ENCODE measurements at regions not wholly inside any gene's neighbourhood (a gene's known extent, or its start where the extent isn't known, plus 50 kb on each side); places are given as distances from the start of the nearest gene placed in this dataset.

DNA sequence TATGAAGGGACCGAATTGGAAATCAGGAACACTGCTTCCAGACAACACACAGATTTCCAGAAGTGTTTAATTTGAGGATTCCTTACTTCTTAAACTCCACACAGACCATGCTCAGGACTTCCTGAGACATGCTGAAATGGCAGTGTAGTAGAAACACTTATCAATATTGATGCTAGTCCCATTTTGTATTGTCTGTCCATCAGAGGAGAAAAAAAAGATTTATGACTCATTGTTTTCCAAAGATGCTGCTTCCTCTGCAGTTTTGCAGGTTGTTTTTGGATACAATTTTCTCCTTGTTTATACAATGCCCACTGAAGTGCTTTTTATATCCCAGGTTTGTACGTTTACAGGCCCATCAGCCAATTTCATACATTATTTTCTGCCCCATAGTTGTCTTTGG lies 68.3 kb upstream of the TANC2 start:
- peaks cover under 1% of the 10 kb centered on the region for H3F3A ChIP-seq (ENCODE audit: low read length, unreplicated experiment)
- no TSS peak for BruUV-seq (replicated peaks)
- no peaks in the 10 kb centered on the region for H4K20me1 ChIP-seq (ENCODE audit: low read length)
- no peak overlapping the region for H3K9ac ChIP-seq (ENCODE audit: low read length)
- no peak for TF ChIP-seq EZH2phosphoT487 (IDR thresholded peaks at IDR 0.05; ENCODE audit: borderline replicate concordance, low read length)
- TF ChIP-seq, protein P1, sequence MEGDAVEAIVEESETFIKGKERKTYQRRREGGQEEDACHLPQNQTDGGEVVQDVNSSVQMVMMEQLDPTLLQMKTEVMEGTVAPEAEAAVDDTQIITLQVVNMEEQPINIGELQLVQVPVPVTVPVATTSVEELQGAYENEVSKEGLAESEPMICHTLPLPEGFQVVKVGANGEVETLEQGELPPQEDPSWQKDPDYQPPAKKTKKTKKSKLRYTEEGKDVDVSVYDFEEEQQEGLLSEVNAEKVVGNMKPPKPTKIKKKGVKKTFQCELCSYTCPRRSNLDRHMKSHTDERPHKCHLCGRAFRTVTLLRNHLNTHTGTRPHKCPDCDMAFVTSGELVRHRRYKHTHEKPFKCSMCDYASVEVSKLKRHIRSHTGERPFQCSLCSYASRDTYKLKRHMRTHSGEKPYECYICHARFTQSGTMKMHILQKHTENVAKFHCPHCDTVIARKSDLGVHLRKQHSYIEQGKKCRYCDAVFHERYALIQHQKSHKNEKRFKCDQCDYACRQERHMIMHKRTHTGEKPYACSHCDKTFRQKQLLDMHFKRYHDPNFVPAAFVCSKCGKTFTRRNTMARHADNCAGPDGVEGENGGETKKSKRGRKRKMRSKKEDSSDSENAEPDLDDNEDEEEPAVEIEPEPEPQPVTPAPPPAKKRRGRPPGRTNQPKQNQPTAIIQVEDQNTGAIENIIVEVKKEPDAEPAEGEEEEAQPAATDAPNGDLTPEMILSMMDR (conservative IDR thresholded peaks at IDR 0.05; ENCODE audit: low read depth, low read length) = no peak
- H3K4me3 ChIP-seq (ENCODE audit: low read length) = no peak overlapping the region
- no peak overlapping the region for H3K27ac ChIP-seq (ENCODE audit: low read length)
- DNase-seq = no peak
- H3K36me3 ChIP-seq (ENCODE audit: low read depth, low read length) = no peaks in the 10 kb centered on the region
- intact Hi-C loops (cut with micrococcal nuclease) = no loop called here
- H3K79me2 ChIP-seq (ENCODE audit: low read length) = no peaks in the 10 kb centered on the region
- no peak for ATAC-seq
- CTCF ChIA-PET = no interaction called here
- no peak overlapping the region for H3K4me2 ChIP-seq (ENCODE audit: low read length)
- H2AFZ ChIP-seq (ENCODE audit: low read length) = no peak overlapping the region
- no peaks in the 10 kb centered on the region for H3K9me3 ChIP-seq (ENCODE audit: low read length)
- H3K9me2 ChIP-seq (replicated peaks; ENCODE audit: low read length) = no peaks in the 10 kb centered on the region
- H3K27me3 ChIP-seq (ENCODE audit: low read length) = no peaks in the 10 kb centered on the region
- POLR2A ChIA-PET (ENCODE audit: unreplicated experiment) = no interaction called here
- peaks cover 23% of the 10 kb centered on the region for H3K4me1 ChIP-seq (ENCODE audit: insufficient read depth, low read length)

DNA sequence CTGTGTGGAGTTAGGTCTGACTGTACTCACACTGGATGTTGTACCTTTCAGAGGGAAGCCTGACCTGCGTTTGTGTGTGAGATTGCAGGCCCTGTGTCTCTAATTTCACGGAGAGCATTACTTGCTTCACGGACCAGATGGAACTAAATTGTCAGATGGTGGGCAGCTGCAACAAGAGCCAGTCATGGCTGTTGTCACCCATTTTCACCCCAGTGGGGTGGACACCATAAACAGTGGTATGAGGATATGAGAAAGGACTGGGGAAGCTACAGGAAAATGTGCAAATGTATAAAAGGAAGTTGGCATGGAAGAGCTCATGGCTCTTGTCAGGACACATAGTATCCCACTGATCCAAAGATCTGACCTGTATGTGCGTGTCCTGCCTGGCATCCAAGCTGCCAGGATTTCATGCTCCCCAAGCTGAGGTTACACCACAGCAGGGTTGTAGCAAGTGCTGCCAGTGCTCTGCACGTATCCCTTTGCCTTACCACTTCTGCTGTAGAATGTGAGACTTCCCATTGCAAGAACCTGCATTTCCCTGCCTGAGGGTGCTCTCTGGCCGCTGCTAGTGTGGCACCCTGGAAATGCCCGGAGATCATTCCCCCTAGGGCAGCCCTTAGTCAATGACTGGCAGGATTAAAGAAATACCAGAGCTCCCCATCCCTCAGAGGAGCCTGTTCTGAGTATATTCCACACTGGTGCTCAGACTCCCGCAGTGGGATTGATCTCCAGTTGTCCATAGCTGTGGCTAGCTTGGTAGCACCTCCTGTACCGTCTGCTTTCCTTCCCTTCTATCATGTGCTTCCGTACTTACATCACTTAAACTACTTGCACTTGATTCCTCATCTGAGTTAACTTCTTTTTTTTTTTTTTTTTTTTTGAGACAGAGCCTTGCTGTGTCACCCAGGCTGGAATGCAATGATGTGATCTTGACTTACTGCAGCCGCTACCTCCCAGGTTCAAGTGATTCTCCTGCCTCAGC lies 70.4 kb upstream of the TANC2 start:
- CTCF ChIA-PET = no interaction called here

More for the DNA sequence above, 70.4 kb upstream of the TANC2 start:
- ATAC-seq (no peak), DNase-seq (no peak)
- Histone ChIP-seq H3K4me3 (ENCODE audit: low read length) (no peak overlapping the region), H3K9me3 (ENCODE audit: low read length) (no peaks in the 10 kb centered on the region), H3K27me3 (ENCODE audit: low read length) (no peaks in the 10 kb centered on the region), H2AFZ (ENCODE audit: low read length) (no peak overlapping the region), H3K27ac (ENCODE audit: low read length) (no peak overlapping the region), H3K9me2 (replicated peaks; ENCODE audit: low read length) (no peaks in the 10 kb centered on the region), H3K9ac (ENCODE audit: low read length) (no peak overlapping the region), H3K4me1 (ENCODE audit: insufficient read depth, low read length) (peaks cover 34% of the 10 kb centered on the region), H4K20me1 (ENCODE audit: low read length) (no peaks in the 10 kb centered on the region), H3F3A (ENCODE audit: low read length, unreplicated experiment) (peaks cover 6% of the 10 kb centered on the region), H3K4me2 (ENCODE audit: low read length) (no peak overlapping the region), H3K36me3 (ENCODE audit: low read depth, low read length) (no peaks in the 10 kb centered on the region), H3K79me2 (ENCODE audit: low read length) (no peaks in the 10 kb centered on the region)
- no TSS peak for BruUV-seq (replicated peaks)
- intact Hi-C loops (cut with micrococcal nuclease) = no loop called here
- no peak for TF ChIP-seq EZH2 (IDR thresholded peaks at IDR 0.05; ENCODE audit: low read length, unreplicated experiment)
- TF ChIP-seq, protein P1 (conservative IDR thresholded peaks at IDR 0.05; ENCODE audit: low read depth, low read length) = no peak
- TF ChIP-seq EZH2phosphoT487 (IDR thresholded peaks at IDR 0.05; ENCODE audit: borderline replicate concordance, low read length) = no peak
- POLR2A ChIA-PET (ENCODE audit: unreplicated experiment) = interaction anchor here (0.6 kb wide), 1 partner anchor 41 kb away, joined by 4 read pairs; no protein-coding TSS in a partner anchor

All from PC-3 (cell line).